ENCODE measurements at regions not wholly inside any gene's neighbourhood (a gene's known extent, or its start where the extent isn't known, plus 50 kb on each side); places are given as distances from the start of the nearest gene placed in this dataset.

DNA sequence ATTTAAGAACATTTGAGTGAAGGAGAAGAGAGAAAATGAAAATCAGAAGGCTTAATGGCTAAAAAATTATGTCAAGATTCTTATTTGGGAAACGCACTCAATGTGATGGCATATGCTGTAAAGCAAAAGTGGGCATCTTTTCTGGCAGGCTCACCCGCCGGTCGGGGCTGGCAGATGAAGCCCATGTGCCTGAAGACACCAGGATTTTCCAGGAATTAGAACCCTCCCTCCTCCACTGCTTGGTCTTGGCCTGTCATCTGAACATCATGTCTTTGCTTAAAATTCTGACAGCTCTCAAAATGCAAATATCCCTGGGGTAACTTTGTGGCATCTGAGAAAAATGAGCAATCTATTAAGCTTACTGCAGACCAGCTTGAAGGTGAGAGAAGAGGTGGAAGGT is 337.9 kb downstream of the IRX1 start:
- TF ChIP-seq SUZ12 (IDR thresholded peaks at IDR 0.05), result no peak
- TF ChIP-seq FOXA1 (IDR thresholded peaks at IDR 0.05), result no peak
- no peak for TF ChIP-seq HDGF (IDR thresholded peaks at IDR 0.05; ENCODE audit: borderline replicate concordance)
- no peak for TF ChIP-seq SP1 (IDR thresholded peaks at IDR 0.05)
- TF ChIP-seq TARDBP (IDR thresholded peaks at IDR 0.05), result no peak
- TF ChIP-seq, protein P1, sequence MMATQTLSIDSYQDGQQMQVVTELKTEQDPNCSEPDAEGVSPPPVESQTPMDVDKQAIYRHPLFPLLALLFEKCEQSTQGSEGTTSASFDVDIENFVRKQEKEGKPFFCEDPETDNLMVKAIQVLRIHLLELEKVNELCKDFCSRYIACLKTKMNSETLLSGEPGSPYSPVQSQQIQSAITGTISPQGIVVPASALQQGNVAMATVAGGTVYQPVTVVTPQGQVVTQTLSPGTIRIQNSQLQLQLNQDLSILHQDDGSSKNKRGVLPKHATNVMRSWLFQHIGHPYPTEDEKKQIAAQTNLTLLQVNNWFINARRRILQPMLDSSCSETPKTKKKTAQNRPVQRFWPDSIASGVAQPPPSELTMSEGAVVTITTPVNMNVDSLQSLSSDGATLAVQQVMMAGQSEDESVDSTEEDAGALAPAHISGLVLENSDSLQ (IDR thresholded peaks at IDR 0.05), result no peak
- TF ChIP-seq BHLHE40 (IDR thresholded peaks at IDR 0.05; ENCODE audit: borderline replicate concordance), result no peak
- CTCF ChIA-PET, result no interaction called here
- DNase-seq (ENCODE audit: extremely low spot score), result no peak
- POLR2A ChIA-PET, result no interaction called here

DNA sequence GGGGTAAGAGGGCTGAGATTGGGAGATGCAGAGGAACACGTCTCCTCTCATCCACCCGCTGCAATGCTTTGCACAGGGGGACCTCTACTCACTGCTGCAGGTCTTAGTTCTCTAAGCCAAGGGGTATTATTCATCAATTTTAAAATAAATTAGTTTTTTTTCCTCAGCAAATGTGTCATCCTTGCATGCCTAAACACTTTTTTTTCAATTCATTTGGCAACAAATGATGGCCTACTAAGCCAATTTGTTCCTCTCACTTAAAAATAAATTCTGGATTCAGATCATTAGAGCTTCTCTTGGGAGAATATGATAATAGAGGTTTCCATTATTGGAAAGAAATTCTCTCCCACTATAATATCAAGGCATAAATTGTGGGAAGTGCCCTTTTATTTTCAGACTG is 338.3 kb downstream of the IRX1 start:
- no peak for DNase-seq (ENCODE audit: extremely low spot score)
- POLR2A ChIA-PET, result no interaction called here
- CTCF ChIA-PET, result no interaction called here
- TF ChIP-seq TARDBP (IDR thresholded peaks at IDR 0.05) (no peak), FOXK2 (IDR thresholded peaks at IDR 0.05) (no peak), FOXM1 (IDR thresholded peaks at IDR 0.05; ENCODE audit: borderline replicate concordance) (no peak)

GRCh38 chr5:3943859-3944258 is 348.2 kb downstream of the IRX1 start:
- TF ChIP-seq SUZ12 (IDR thresholded peaks at IDR 0.05) (no peak), TARDBP (IDR thresholded peaks at IDR 0.05) (no peak), HDGF (IDR thresholded peaks at IDR 0.05; ENCODE audit: borderline replicate concordance) (no peak), L3MBTL2 (conservative IDR thresholded peaks at IDR 0.05) (no peak), ZNF384 (IDR thresholded peaks at IDR 0.05) (no peak), FOXM1 (IDR thresholded peaks at IDR 0.05; ENCODE audit: borderline replicate concordance) (no peak), NFRKB (IDR thresholded peaks at IDR 0.05) (no peak)
- ChIA-PET POLR2A (no interaction called here), CTCF (no interaction called here)
- DNase-seq (ENCODE audit: extremely low spot score), result no peak

DNA sequence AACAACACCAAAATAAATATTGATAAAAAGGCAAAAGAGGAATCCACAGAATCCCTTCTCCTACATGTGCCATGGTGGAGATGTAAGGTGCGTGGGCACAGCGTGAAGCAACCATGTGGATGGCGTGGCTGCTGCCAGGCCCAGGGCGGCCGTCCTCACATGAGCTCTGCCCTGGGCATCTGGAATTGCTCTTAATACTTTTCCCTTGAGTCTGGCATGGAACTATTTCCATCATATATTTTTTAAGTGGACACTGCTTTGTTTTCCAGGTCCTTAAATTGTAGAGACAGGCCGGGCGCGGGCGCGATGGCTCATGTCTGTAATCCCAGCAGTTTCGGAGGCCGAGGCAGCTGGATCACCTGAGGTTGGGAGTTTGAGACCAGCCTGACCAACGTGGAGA is 349.3 kb downstream of the IRX1 start:
- POLR2A ChIA-PET, result no interaction called here
- DNase-seq (ENCODE audit: extremely low spot score), result no peak
- no peak for TF ChIP-seq NFRKB (IDR thresholded peaks at IDR 0.05)
- no peak for TF ChIP-seq FOXK2 (IDR thresholded peaks at IDR 0.05)
- TF ChIP-seq SUZ12 (IDR thresholded peaks at IDR 0.05), result no peak
- TF ChIP-seq BHLHE40 (IDR thresholded peaks at IDR 0.05; ENCODE audit: borderline replicate concordance), result no peak
- TF ChIP-seq ZNF384 (IDR thresholded peaks at IDR 0.05), result no peak
- no peak for TF ChIP-seq FOXA1 (IDR thresholded peaks at IDR 0.05)
- no peak for TF ChIP-seq LEF1 (IDR thresholded peaks at IDR 0.05; ENCODE audit: borderline replicate concordance)
- CTCF ChIA-PET, result no interaction called here

DNA sequence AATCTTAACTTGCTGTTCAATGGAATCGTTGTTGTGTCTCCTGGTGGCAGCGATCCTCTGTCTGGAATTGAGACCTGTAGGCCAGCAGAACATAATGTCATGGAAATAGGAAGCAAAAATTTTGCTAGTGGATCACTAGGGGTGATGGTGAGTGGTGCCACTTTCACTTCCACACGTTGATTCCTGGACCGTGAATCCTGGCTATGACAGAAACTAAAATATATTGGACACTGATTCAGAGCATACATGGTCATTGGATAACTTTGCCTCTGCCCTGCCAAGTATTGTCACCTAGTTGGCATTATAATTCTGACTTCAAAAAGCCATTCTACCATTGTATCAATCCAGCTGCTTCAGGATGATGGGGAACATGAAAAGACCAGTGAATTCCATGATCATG is 353.2 kb downstream of the IRX1 start:
- POLR2A ChIA-PET, result no interaction called here
- TF ChIP-seq FOXK2 (IDR thresholded peaks at IDR 0.05), result no peak
- TF ChIP-seq SUZ12 (IDR thresholded peaks at IDR 0.05), result no peak
- no peak for TF ChIP-seq FOXA1 (IDR thresholded peaks at IDR 0.05)
- TF ChIP-seq CTBP1 (IDR thresholded peaks at IDR 0.05; ENCODE audit: borderline replicate concordance), result no peak
- TF ChIP-seq HDGF (IDR thresholded peaks at IDR 0.05; ENCODE audit: borderline replicate concordance), result no peak
- CTCF ChIA-PET, result no interaction called here
- no peak for DNase-seq (ENCODE audit: extremely low spot score)

DNA sequence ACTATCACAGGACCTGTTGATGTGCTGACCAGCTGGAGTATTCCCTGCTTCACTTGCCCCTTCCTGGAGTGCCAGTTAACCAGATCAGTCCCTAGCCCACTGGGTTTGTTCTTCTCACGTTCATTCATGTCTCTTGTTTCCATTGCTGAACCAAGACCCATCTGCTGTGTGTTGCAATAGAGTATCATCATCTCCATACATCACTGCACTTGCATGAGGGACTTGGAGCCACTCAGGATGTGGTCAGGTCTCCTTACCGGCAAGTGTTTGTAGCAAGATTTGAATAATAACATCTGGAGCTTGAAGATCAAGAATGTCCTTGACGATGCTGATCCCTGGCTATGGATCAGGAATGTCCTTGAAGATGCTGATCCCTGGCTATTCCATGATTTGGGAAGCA is 358.6 kb downstream of the IRX1 start:
- TF ChIP-seq L3MBTL2 (conservative IDR thresholded peaks at IDR 0.05) (no peak), ARNT (IDR thresholded peaks at IDR 0.05) (no peak), BHLHE40 (IDR thresholded peaks at IDR 0.05; ENCODE audit: borderline replicate concordance) (no peak), TARDBP (IDR thresholded peaks at IDR 0.05) (no peak), CTBP1 (IDR thresholded peaks at IDR 0.05; ENCODE audit: borderline replicate concordance) (no peak), SP1 (IDR thresholded peaks at IDR 0.05) (no peak)
- ChIA-PET POLR2A (no interaction called here), CTCF (no interaction called here)
- no peak for DNase-seq (ENCODE audit: extremely low spot score)

DNA sequence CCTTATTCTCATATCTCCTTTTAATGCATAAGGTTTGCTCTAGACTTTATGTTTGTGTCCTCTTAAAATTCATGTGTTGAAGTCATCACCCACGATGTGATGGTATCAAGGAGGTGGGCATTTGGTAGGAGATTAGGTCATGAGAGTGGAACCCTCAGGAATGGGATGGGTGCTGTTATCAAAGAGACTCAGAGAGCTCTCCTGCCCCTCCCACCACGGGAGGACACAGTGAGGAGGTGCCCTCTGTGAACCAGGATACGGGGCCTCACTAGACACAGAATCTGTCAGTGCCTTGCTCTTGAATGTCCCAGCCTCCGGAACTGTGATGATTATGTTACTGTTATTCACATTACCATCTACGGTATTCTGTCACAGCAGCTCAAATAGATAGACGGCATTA is 359.0 kb downstream of the IRX1 start:
- DNase-seq (ENCODE audit: extremely low spot score), result no peak
- ChIA-PET CTCF (no interaction called here), POLR2A (no interaction called here)
- no peak for TF ChIP-seq SUZ12 (IDR thresholded peaks at IDR 0.05)

DNA sequence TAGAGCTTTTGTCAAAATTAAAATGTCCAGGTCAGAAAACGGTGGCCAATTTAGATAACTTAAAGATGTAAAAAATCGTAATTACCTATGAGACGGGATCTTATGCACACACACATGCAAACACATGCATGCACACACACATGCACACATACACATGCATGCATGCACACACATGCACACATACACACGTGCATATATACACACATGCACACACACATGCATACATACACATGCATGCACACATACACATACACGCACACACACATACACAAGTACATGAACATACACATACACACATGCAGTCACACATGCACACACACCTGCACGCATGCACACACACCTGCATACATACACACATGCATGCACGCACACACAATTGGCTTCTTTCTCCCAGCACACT is 362.0 kb downstream of the IRX1 start:
- ChIA-PET CTCF (no interaction called here), POLR2A (no interaction called here)
- DNase-seq (ENCODE audit: extremely low spot score), result no peak
- no peak for TF ChIP-seq TARDBP (IDR thresholded peaks at IDR 0.05)
- no peak for TF ChIP-seq ZNF384 (IDR thresholded peaks at IDR 0.05)
- TF ChIP-seq NFRKB (IDR thresholded peaks at IDR 0.05), result no peak
- TF ChIP-seq LEF1 (IDR thresholded peaks at IDR 0.05; ENCODE audit: borderline replicate concordance), result no peak
- TF ChIP-seq FOXA1 (IDR thresholded peaks at IDR 0.05), result no peak
- no peak for TF ChIP-seq HDGF (IDR thresholded peaks at IDR 0.05; ENCODE audit: borderline replicate concordance)
- no peak for TF ChIP-seq SP1 (IDR thresholded peaks at IDR 0.05)
- TF ChIP-seq BHLHE40 (IDR thresholded peaks at IDR 0.05; ENCODE audit: borderline replicate concordance), result no peak

DNA sequence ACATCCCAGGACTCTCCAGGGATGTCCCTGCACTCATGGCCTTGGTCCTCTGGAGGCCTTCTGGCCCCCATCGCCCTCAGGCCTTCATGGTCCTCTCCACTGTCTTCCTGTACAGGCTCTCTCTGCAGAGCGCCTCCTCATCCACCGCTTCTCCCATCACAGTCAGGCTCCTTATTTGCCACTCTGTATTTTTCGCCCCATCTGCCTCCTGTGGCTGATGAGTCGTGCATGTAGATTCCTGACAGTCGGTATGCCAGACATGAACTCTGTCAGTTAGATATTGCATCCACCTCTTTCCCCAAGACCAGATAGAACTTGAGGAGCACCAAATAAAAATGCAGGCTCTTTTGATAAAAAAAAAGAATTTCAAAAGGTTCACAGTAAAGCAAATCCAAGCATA is 362.8 kb downstream of the IRX1 start:
- ChIA-PET POLR2A (no interaction called here), CTCF (no interaction called here)
- DNase-seq (ENCODE audit: extremely low spot score), result no peak
- TF ChIP-seq SP1 (IDR thresholded peaks at IDR 0.05) (no peak), FOXK2 (IDR thresholded peaks at IDR 0.05) (no peak), LEF1 (IDR thresholded peaks at IDR 0.05; ENCODE audit: borderline replicate concordance) (no peak), CTBP1 (IDR thresholded peaks at IDR 0.05; ENCODE audit: borderline replicate concordance) (no peak), SUZ12 (IDR thresholded peaks at IDR 0.05) (no peak), HDGF (IDR thresholded peaks at IDR 0.05; ENCODE audit: borderline replicate concordance) (no peak), FOXA1 (IDR thresholded peaks at IDR 0.05) (no peak), L3MBTL2 (conservative IDR thresholded peaks at IDR 0.05) (no peak), ZNF384 (IDR thresholded peaks at IDR 0.05) (no peak), ELF4 (IDR thresholded peaks at IDR 0.05) (no peak)
- TF ChIP-seq, protein P1 (IDR thresholded peaks at IDR 0.05), result no peak

All from HEK293T (cell line).